ENCODE measurements at regions not wholly inside any gene's neighbourhood (a gene's known extent, or its start where the extent isn't known, plus 50 kb on each side); places are given as distances from the start of the nearest gene placed in this dataset.

DNA sequence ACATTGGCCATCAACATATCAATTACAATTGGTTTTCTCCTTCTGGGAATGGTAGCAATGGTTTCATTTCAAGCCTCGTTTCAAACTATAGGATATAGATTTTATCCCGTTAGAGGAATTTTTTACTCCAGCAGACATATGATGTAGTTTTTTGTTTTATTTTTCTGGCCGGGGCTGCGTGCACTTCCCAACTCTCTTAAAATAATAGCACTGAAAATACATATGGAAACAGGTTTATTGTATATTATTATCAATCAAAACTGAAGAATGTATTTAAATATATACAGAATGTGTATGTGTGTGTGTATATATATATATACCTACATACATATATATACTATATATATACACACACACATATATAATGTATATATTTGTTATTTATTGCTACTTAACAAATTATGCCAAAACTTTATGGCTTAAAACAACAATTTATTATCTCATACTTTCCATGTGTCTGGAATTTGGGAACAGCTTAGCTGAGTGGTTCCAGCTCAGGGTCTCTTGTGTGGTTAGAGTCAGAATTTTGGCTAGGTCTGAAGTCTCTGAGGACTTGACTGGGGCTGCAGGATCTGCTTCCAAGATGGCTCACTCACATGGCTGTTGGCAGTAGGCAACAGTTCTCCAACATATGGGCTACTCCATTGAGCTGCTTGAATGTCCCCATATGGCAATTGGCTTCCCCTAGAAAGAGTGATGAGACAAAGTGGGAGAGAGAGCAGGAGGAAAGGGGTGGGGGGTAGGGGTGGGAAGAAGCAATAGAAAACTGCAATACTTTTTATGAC lies 314.1 kb downstream of the PPP1R2C start:
- no peak for TF ChIP-seq CTCF (IDR thresholded peaks at IDR 0.05; ENCODE audit: low read depth, low read length, poor library complexity, severe bottlenecking)
- no peak for TF ChIP-seq EZH2phosphoT487 (IDR thresholded peaks at IDR 0.05; ENCODE audit: borderline replicate concordance, low read length)
